CD4-positive, alpha-beta T cell treated with Interferon gamma for 1 hour (primary cell): ENCODE measurements at regions not wholly inside any gene's neighbourhood (a gene's known extent, or its start where the extent isn't known, plus 50 kb on each side); places are given as distances from the start of the nearest gene placed in this dataset.

Source experiments
- DNase-seq: peaks from one replicate; pipeline ENCODE4 v3.0.0-alpha.2; 2020

GRCh38 chr2:136168720-136169119 lies 50.8 kb upstream of the CXCR4 start:
- no peak for DNase-seq

GRCh38 chr2:136167721-136168475 lies 49.9 kb upstream of the CXCR4 start:
- no peak for DNase-seq
